ENCODE measurements at regions not wholly inside any gene's neighbourhood (a gene's known extent, or its start where the extent isn't known, plus 50 kb on each side); places are given as distances from the start of the nearest gene placed in this dataset.

- TF ChIP-seq CTCF (IDR thresholded peaks at IDR 0.05) (peak; percentile 5), EZH2phosphoT487 (IDR thresholded peaks at IDR 0.05) (no peak), EZH2 (IDR thresholded peaks at IDR 0.05) (no peak)
Measured at GRCh38 chr10:128776673-128777252, 650.5 kb upstream of the MKI67 start.
